ENCODE measurements at regions not wholly inside any gene's neighbourhood (a gene's known extent, or its start where the extent isn't known, plus 50 kb on each side); places are given as distances from the start of the nearest gene placed in this dataset.
A peak's percentile ranks its signal among the peaks of the same experiment; 100 is the strongest.

DNA sequence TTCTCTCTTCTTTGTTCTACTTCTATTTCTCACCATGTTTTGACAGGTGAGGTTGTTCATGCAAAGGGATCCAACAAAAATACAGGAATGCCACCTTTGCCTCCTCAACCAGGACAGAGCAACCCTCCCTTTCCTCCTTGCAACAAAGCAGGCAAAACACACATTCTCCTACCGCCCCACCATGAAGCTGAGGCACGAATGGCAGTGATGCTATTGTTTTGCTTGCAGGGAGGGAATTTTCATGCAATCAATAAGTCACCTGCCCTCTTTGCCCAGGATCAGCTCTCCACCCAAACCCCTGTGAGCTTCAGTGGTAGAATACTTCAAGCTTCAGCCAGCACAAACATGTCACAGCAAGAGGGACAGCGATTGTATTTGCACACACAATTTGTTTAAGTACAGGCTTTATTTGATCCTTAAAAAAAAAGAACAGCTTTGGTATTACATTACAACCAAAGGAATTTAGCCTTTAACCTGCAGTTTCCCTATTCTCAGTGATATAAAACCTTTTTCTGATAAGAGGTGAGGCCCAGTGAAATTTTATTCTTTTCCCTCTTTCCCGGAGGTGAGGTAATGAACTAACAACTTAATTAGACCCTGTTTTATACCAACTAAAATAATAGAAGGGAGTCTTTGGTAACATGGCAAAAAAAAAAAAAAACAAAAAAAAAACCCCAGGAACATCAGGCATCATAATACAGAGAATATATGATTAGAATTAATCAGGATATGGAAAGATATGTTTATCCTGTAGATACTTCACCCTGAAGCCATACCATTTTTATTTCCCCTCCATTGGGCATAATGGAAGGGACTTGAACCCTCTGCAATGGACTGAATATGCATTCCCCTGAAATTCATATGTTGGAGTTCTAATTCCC is 87.0 kb upstream of the EEA1 start:
- DNase-seq, result peak; percentile 66

DNA sequence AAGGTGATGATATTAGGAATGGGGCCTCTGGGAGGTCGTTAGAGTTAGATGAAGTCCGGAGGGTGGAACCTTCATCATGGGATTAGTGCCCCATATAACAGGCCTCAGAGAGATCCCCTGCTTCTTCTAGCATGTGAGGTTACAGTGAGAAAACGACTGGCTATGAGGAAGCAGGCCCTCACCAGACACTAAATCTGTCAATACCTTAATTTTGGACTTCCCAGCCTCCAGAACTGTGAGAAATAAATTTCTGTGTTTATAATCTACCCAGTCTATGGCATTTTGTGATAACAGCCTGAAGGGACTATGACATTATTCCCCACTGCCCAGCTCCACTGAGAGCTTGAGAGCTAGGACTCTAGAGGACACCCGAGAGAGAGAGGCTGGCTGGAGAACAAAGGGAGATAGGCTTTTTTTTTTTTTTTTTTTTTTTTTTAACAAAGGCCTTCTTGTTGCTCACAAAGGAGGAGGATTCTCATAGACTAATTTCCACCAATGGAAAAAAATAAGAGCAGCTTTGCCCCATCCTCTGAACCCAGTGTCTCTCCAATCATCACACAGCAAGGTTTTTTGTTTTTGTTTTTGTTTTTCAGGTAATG is 87.8 kb upstream of the EEA1 start:
- no peak for DNase-seq

DNA sequence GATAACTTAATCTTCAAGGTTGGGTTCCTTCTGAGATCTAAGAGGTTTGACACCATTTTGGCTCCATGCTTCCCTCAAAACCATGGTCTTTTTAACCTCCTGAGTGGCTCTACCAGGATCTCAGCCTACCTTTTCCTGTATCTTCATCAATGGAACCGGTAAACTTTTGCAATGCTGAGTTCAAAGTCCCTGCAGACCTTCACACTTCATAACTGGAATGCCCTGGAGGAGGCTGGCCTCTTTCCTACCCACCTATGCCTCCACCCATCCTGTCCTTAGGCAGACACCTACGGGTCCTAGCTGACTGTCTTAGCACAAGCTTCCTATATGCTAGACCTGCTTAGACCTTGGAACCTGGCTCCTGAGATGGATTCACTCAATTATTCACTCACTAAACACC is 89.5 kb upstream of the EEA1 start:
- DNase-seq, result no peak

DNA sequence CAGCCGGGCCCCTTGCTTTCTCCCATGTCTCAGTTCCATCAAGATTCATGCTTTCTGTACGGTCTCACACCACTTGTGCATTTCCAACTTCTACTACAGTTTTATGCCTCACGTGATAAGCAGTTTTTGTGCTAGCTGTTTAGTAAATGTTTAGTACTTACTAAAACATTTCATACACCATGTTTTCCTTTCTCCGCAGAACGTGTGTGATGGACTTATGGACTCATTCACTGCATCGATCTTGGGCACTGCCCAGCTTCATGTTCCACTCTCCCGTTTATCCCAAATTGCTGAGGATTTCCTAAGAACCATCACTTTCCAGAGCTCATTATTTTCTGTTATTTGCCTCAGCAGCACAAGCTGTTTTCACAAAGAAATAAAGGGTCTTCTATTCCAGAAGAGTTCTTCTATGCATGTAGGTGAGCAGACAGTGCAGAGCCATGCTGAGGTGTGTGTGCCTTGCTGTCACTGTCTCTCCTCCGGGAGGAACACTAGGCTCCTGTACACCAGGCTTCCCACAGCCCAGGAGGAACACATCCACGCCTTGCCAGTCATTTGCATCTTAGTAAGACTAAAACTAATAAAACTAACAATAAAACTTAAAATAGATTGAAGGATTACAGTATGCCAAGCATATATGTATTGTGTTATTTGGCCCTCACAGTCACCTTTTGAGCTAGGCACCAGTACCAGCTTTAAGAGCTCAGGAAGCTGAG is 90.3 kb upstream of the EEA1 start:
- DNase-seq, result no peak

DNA sequence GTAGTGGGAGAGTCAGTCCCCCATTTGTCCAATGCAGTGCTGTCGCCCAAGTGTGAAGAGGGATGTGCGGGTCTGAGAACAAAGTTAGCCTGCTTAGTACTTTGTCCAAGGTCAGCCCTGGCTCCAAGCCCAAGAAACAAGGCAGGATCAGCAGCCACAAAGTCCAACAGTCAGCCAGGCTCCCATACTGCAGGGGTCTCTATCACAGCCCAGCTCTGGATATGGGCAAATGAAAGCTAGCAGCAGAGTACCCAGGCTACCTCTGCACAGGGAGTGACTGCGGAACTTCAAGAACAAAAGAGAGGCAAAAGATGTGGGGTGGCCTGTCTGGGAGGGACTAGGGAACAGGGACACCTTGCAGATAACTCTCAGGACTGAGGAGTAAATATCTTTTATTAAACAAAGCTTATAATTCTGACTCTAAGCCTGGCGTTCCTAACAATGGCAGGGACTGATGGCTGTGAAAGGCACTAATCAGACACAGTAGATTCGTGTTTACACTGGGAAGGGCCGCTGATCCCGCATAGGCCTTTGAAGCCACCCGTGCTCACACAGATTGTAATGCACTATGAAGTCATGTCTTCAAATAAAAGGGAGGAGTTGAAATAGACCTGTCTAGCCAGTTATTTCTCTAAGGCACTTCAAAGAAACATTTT is 91.0 kb upstream of the EEA1 start:
- no peak for DNase-seq

DNA sequence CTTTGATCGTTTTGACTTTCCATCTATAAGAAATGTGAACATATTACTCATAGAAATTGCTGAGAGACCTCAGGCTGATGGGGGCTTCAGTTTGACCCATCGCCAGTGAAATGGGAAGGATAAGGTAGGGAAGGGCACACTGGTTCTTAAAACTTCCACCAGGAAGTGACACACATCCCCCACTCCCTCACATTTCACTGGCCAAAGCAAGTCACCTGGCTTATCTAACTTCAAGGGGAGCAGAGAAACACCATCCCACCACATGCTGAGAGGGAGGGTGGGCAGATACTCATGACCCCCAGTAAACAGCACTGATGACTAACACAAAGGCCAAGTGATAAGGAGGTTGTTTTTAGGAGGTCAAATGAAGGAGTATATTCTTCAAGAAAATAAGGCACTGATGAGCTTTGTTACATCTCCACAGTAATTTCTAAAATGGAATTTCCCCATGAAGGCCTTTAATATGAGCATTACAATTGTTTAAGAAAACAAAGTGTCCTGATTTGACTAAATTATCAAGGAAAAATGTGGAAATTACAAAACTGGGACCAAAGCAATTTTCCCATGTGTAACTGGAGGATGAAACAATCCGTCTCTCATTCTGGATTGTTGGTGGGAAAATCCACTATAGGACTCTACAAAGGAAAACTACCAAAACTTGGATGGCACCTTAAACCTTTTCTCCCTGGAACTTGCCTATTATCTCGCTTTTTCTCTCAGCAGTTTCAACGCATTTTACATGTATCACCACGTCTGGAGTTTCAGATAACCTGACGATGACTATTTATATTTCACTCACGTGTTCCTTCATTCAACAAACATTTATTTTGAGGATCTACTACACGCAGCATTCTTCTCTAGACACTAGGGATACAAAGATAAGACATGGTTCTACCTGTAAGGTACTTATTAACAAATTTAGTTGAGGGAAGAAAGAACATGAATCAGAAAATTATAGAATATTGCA is 91.8 kb upstream of the EEA1 start:
- DNase-seq, result no peak

DNA sequence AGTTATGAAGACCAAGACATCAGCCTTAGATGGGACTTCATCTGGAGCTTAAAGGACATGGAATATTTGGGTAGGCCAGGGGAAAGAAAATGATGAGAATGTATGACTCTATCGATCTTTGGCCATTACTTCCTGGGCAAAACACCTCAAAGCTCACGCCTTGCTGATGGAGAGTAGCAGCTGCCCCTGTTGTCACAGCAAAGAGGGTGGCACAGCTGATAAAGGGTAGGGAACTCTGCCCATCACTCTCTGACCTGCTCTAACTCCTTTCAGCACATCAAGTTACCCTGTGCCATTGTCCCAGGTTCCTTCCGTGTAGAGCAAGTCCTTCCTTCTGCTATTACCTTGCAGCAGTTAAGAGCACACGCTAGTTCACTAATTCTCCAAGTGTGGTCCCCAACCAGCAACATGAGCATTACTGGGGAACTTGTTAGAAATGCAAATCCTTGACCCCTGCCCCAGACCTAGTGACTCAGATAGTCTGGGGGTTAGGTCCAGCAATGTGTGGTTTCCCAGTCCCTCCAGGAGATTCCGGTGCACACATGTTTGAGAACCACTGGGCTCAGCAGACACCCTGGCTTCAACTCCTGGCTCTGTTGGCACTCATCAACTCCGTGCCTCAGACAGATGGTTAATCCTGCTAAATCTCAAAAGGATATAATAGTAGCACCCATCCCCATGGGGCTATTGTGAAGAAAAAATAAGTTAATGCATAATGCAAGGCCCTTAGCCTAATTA is 93.7 kb upstream of the EEA1 start:
- DNase-seq, result no peak

DNA sequence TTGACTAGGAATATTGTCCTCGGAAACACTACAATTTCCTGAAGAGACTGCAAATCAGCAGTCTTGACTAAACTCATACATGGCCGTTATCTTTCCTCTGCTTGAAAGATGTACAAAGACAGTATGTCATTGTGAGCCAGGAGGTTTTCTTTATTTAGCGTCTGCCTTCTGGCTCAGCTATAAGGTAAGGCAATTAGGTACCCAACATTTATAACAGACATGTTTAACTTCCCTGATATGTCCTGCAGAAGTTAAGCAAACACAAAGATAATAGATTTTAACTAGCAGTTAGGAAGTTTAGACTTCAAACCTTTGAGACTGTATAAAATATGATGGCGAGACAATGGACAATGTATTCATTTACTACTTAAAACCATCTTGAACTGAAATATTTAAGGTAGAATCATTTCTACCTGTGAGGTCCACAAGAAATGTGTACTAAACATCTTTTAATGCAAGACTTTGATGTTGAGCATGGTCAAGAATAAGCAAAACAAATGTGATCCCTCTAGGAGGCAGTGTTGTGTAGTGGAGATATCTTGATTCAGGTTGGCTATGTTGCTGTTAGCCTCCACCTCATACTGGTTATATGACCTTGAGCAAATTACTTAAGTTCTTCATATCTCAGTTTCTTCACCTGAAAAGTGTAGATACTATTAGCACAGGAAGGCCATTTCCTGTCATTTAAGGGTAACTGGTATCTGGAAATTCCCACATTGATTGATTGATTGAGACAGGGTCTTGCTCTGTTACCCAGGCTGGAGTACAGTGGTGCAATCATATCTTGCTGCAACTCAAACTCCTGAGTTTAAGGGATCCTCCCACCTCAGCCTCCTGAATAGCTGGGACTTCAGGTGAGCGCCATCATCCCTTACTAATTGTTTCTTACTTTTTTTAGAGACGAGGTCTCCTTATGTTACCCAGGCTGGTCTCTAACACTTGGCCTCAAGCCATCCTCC is 96.3 kb upstream of the EEA1 start:
- no peak for DNase-seq

DNA sequence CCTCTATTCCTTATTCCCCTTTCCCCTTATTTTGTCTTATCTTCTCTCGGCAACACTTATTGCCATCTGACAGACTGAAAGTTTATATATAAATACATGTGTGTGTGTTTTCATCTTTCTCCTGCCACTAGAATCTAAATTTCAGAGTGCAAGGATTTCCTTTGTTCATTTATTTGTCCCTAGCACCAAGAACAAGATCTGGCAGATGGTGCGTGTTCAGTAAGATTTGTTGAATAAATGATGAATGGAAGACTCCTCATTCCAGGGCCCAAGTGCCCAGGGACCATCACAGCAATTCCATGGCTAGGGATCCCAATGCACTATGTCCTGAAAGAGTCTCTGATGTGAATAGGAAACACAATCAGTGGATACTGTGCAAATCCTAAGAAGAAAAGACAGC is 97.9 kb upstream of the EEA1 start:
- no peak for DNase-seq

DNA sequence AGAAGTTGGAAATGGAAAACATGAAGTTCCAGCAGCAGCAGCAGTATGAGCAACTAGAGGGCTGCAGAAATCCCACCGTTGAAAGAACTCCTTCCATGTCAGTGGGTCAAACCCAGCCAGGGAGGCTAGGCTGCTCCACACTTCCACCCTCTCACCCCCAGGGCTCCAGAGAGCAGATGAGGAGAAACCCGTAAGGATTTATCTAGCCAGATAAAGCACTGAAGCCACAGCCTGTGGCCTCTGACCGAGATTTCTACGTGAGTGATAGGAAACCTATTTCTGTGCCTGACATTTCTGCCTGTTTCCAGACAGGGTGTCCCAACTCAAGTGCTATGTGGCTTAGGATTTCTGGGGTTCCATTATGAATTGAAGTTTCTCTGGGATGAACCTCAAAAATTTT is 100.0 kb upstream of the EEA1 start:
- DNase-seq, result no peak

DNA sequence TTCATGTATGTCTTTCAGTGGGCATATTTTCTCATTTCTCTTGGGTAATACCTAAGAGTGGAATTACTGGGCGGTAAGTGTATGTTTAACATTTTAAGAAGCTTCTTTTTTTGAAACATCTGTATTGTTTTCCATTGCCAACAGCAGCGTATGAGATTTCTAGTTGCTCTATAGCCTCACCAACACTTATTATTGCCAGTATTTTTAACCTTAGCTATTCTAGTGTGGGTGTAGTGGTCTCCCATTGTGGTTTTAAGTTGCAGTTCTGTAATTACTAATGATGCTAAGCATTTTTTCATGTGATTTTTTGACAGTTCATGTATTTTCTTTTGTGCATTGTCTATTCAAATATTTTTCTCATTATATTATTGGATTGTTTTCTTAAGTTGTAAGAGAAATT is 101.9 kb upstream of the EEA1 start:
- no peak for DNase-seq

DNA sequence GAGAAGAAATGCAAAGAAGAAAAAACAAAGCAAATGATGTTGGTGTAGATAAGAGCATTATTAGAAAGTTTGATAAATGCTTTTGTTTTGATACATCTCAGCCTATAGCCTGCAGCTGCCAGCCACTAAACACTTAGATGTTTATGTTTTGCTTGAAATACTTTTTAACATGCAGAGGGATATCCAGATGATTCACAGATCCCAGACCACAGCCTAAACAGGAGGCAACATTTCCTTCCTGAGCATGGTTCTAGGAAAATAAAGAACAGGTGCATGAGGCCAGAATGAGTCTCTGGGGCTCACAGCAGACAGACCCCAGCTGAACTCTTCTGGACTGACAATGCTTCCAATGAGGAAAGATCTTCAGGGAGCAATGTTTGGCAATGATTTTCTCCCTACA is 103.7 kb upstream of the EEA1 start:
- DNase-seq, result no peak

DNA sequence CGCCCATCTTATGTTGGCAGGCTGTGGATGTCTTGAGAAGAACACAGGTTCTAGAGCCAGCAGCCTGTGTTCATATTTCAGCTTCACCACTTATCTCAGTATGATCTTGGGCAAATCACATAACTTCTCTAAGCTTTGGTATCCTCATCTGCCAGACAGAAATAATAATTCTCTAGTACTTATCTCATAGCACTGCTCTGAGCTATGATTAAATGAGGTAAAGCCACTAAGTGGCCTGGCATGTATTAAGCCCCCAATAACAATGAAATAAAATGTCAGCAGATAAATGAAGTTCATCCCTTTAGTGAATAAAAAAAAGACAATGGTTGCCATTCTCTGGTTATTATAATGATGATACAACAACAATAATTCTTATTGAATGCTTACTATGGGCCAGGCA is 104.9 kb upstream of the EEA1 start:
- no peak for DNase-seq

DNA sequence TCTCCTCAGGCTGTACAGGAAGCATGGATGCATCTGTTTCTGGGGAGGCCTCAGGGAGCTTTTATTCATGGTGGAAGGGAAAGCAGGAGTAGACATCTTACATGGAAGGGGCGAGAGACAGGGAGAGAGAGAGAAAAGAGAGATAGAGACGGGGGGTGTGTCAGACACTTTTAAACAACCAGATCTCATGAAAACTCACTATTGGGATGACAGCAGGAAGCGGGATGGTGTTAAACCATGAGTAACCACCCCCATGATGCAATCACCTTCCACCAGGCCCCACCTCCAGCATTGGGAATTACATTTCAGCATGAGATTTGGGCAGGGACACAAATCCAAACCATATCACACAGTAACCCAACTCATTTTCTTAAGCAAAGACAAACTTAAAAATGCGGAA is 110.0 kb upstream of the EEA1 start:
- no peak for DNase-seq

DNA sequence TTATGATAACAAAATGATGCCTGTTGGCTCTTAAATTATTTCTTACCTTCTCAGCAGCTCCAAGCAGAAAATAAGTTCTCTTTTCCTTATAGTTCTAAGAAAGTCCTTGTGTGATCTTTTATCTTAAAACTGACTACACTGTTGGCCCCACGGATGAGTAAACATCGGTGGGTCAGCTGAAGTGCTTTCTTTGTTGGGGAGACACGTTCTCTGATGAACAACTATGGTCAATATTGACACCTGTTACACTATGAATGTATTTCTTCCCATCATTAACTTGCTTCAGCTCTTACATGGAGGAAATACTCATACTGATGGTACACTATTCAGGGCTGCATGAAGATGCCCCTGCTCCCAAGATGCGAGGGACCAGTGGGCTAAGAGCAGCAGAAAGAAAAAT is 110.8 kb upstream of the EEA1 start:
- no peak for DNase-seq

DNA sequence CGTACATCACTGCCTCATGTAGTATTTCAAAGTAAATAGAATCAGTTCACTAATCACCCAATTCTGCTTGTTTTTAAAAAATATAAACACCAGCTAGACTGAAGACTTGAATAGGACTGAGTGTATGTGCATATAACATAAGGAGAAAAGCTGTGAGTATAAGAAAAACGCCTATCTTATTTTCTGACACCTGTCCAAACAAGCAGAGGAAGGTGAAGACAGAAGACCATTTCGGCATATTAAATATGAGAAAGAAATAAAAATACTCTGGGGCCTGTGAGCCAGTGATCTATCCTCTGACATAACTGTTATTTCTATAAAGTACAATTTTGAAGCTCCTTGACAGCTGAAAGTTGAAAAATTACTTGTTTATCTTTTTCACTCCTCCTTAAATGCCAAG is 111.3 kb upstream of the EEA1 start:
- no peak for DNase-seq

DNA sequence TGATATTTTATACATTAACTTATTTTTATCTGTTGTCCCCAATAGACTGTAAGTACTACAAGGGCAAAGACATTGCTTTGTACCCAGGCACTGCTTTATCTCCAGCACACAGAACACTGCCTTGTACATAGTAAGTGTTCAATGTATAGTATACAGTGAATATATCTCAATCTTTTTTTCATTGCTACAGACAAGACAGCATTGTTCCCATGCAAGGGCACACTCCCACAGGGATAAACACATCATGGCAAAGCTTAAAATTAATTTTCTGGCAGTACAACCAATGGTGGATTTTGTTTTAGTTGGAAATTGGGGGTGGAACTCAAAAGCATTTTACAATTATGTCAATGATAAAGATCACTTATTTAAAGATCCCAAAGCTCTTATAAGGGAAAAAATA is 112.3 kb upstream of the EEA1 start:
- DNase-seq, result no peak

DNA sequence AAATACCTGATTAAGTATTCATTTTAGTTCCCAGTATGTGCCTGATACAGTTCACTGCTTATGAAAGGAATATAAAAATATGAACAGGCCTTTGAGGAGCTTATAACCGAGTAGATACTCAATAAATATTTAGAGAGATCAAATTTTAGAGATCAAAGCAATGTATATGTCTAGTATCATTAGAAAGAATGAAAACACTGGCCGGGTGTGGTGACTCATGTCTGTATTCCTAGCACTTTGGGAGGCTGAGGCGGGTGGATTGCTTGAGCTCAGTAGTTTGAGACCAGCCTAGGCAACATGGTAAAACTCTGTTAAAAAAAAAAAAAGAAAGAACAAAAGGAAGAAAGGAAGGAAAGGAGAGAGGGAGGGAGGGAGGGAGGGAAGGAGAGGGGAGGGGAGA is 113.2 kb upstream of the EEA1 start:
- no peak for DNase-seq

DNA sequence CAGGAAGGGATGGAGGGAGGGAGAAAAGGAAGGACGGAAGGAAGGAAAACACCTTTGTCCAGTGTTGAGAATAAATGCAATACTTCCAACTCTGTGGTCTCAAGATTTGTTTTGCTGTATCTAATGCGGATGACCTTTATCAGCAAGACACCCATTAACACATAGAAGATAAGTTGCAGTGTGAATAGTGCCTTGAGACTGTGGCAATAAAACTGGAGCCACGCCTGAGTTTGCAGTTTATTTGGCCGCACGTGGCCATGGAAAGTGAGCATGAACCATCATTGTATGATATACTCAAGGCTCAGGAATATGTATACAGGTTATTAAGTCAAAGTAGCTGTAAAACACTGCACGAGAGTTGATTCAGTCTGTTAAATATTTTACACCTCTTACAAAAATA is 113.6 kb upstream of the EEA1 start:
- DNase-seq, result no peak

Measured in right kidney (tissue), 1 donor.